Kidney (tissue), 13 donors: ENCODE measurements at regions not wholly inside any gene's neighbourhood (a gene's known extent, or its start where the extent isn't known, plus 50 kb on each side); places are given as distances from the start of the nearest gene placed in this dataset.

Experiments
- DNase-seq, 5 donors: peaks; one replicate each; pipeline ENCODE4 v3.0.0-alpha.2; 2013 to 2020
- FAIRE-seq: peaks from 2 replicates; lab custom pipeline; 2012; peaks lifted over from hg19 to GRCh38; lab: Jason Lieb, UNC
- H3K27ac ChIP-seq, 2 donors: one replicate each; pipeline ENCODE4 v1.7.0; 2013; ENCODE audit warnings: low read depth in 2 of 2, low read length in 2 of 2, inconsistent platforms in 1 of 2
- H3K27me3 ChIP-seq: one replicate; pipeline ENCODE4 v1.7.1; 2013; ENCODE audit warnings: low read length, inconsistent platforms; ENCODE audit not compliant: control insufficient read depth, insufficient read depth
- H3K36me3 ChIP-seq, 3 donors: one replicate each; pipeline versions ENCODE4 v1.7.0 to v1.7.1; 2013; ENCODE audit warnings: low read length in 3 of 3, control low read depth in 1 of 3, inconsistent platforms in 1 of 3; ENCODE audit not compliant: insufficient read depth in 3 of 3, control insufficient read depth in 2 of 3
- H3K4me1 ChIP-seq, 3 donors: one replicate each; pipeline versions ENCODE4 v1.7.0 to v1.7.1; 2013; ENCODE audit warnings: low read length in 3 of 3, inconsistent platforms in 1 of 3, low read depth in 1 of 3; ENCODE audit not compliant: control insufficient read depth in 2 of 3, insufficient read depth in 2 of 3
- H3K4me3 ChIP-seq, 3 donors: one replicate each; pipeline versions ENCODE4 v1.7.0 to v1.8.1; 2013; ENCODE audit warnings: low read length in 3 of 3, control low read depth in 1 of 3, inconsistent platforms in 1 of 3
- H3K9ac ChIP-seq, 3 donors: one replicate each; pipeline versions ENCODE4 v1.7.0 to v1.7.1; 2013; ENCODE audit warnings: low read length in 3 of 3, control low read depth in 1 of 3, inconsistent platforms in 1 of 3
- H3K9me3 ChIP-seq, 3 donors: one replicate each; pipeline versions ENCODE4 v1.7.0 to v1.7.1; 2013; ENCODE audit warnings: low read length in 3 of 3, control low read depth in 1 of 3, inconsistent platforms in 1 of 3; ENCODE audit not compliant: control insufficient read depth in 2 of 3, insufficient read depth in 1 of 3
- CTCF ChIP-seq: IDR thresholded peaks from 3 replicates; pipeline ENCODE4 v1.5.1; 2012; ENCODE audit warnings: mild to moderate bottlenecking, moderate library complexity, borderline replicate concordance; ENCODE audit not compliant: insufficient read depth; ENCODE audit errors: extremely low read depth
- intact Hi-C: fragments of 100-400 bp; cut with DNase I; formaldehyde crosslinking; loops from one replicate; pipeline ENCODE4 v1.11.1; 2022
- donor health status: control.
- donor health status: control.
- donor health status: control.
- donor health status: control.
- donor health status: control.
- donor health status: DM: yes; HTN: yes; CAD: no.
- donor health status: Normal renal cell carcinoma (clear cell type).

GRCh38 chr9:80518441-80518840, 946.7 kb downstream of the TLE4 start:
- FAIRE-seq (no peak), DNase-seq (no peak)
- intact Hi-C loops: no loop called here
- H3K27me3 ChIP-seq: no peaks in the 10 kb centered on the region
- no peak overlapping the region for H3K9ac ChIP-seq
- TF ChIP-seq CTCF: no peak
- no peak overlapping the region for H3K4me3 ChIP-seq
- H3K9me3 ChIP-seq: no peaks in the 10 kb centered on the region
- no peaks in the 10 kb centered on the region for H3K36me3 ChIP-seq
- no peak overlapping the region for H3K27ac ChIP-seq
- H3K4me1 ChIP-seq: no peaks in the 10 kb centered on the region

- Histone ChIP-seq H3K4me3 (no peak overlapping the region), H3K36me3 (no peaks in the 10 kb centered on the region), H3K9me3 (no peaks in the 10 kb centered on the region), H3K4me1 (no peaks in the 10 kb centered on the region), H3K27me3 (no peaks in the 10 kb centered on the region), H3K27ac (no peak overlapping the region), H3K9ac (no peak overlapping the region)
- intact Hi-C loops: no loop called here
- DNase-seq (no peak), FAIRE-seq (no peak)
- no peak for TF ChIP-seq CTCF
Observed at GRCh38 chr9:80516679-80517078, 944.9 kb downstream of the TLE4 start.

GRCh38 chr9:80509358-80509757, 937.6 kb downstream of the TLE4 start:
- no peaks in the 10 kb centered on the region for H3K9me3 ChIP-seq
- H3K36me3 ChIP-seq: no peaks in the 10 kb centered on the region
- no peaks in the 10 kb centered on the region for H3K4me1 ChIP-seq
- intact Hi-C loops: no loop called here
- no peak overlapping the region for H3K27ac ChIP-seq
- no peak for FAIRE-seq
- no peaks in the 10 kb centered on the region for H3K27me3 ChIP-seq
- TF ChIP-seq CTCF: no peak
- no peak overlapping the region for H3K9ac ChIP-seq
- H3K4me3 ChIP-seq: no peak overlapping the region
- DNase-seq: no peak

- DNase-seq: no peak
- no peak for FAIRE-seq
- H3K4me1 ChIP-seq: no peaks in the 10 kb centered on the region
- H3K9ac ChIP-seq: no peak overlapping the region
- no peak overlapping the region for H3K4me3 ChIP-seq
- no peak for TF ChIP-seq CTCF
- no peaks in the 10 kb centered on the region for H3K9me3 ChIP-seq
- H3K27ac ChIP-seq: no peak overlapping the region
- no peaks in the 10 kb centered on the region for H3K36me3 ChIP-seq
- intact Hi-C loops: no loop called here
- H3K27me3 ChIP-seq: no peaks in the 10 kb centered on the region
Observed at GRCh38 chr9:80507611-80508010, 935.8 kb downstream of the TLE4 start.
